ENCODE measurements at regions not wholly inside any gene's neighbourhood (a gene's known extent, or its start where the extent isn't known, plus 50 kb on each side); places are given as distances from the start of the nearest gene placed in this dataset.
"Not testable (repeated sequence)": the region's sequence is repeated elsewhere in the genome, so short reads cannot be mapped to it uniquely, and the experiment has no call there.

DNA sequence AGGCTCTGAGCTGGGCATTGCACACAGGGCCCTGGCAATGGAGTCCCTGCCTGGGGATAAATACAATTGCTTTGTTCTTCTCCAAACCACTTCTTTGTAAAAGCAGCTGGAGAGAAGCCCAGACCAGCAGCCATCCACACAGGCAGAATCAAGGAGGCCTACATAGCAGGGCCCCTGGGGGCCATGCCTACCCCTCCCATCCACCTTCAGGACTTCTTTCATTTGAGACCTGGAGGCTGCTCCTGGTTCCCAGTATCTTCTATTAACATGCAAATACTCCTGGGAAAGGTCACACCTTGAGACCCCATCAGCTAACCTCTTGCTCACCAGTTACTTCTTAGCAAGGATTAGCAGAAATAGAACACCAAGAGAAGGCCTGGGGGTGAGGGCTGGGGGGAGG, 511.1 kb downstream of the SOX6 start:
- DNase-seq (ENCODE audit: low read depth), result no peak

DNA sequence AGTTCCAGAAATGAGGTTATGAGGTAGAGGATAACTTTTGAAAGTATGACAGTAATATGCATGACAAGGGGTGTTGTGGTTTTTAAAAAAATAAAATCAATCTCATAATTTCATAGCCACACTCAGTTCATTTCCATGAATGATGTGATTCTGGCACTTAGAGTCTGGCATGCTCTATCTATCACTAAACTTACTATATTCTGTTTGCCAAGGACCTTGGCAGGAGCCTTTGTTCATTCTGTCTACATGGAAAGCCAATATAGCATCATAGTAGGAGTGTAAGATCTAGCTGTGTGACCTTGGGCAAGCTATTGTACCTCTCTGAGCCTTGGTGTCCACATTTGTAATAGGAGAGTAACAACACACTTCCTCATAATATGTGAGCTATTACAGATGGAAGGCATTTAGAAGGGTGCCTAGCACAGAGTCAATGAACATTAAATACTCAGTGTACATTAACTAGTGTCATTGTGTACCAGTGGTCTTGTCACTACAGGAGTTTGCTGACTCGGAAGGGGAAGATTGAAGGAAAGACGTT, 507.6 kb downstream of the SOX6 start:
- no peak for DNase-seq (ENCODE audit: low read depth)

DNA sequence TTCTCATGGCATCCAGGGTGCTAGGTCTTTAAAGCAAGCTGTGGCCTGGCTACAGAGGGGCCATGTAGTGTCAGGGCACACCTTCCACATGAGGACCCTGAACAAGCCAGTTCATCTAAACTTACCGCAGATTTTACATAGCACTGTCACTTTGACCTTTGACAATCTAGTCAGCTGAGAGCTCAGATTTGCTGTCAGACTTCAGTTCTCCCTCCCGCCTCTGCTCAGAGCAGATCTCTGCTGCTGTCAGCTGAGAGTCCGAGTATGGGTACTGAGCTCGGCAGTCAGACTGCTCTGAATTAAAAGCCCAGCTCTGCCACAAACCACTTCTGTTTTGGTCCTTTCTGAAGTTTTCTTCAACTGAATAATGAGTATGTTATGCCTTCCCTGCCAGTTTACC, 507.1 kb downstream of the SOX6 start:
- DNase-seq (ENCODE audit: low read depth), result no peak

DNA sequence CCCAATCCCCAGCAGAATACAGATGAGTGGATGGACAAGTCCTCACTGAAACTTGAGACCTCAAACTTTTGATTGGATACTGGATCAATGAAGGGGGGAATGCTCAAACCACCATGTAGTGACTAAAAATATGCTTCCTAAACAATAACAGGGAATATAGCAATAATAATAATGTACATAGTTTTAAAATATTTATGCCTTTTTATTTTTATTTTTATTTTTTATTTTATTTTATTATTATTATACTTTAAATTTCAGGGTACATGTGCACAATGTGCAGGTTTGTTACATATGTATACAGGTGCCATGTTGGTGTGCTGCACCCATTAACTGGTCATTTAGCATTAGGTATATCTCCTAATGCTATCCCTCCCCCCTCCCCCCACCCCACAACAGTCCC, 506.0 kb downstream of the SOX6 start:
- not testable (repeated sequence) for DNase-seq (ENCODE audit: low read depth)

DNA sequence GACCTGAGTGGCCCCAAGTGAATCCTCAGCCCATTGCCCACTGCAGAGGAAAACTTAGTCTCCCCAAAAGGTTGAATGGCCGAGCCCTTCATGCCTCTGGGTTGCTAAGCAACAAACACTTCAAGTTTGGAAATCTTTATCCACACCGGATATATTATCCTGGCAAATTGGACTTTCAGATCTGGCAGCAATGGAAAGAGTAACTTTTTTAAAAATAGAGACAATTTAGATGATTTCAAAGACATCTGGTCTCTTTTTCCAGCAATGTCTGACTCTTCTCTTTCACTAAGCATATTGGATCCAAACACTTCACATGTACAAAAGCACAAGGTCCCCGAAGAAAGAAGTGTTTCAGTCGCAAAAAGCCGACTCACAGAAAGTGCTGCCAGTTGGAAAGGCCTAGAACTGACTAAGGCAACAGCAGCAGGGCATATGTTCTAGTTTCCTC, 505.3 kb downstream of the SOX6 start:
- no peak for DNase-seq (ENCODE audit: low read depth)

DNA sequence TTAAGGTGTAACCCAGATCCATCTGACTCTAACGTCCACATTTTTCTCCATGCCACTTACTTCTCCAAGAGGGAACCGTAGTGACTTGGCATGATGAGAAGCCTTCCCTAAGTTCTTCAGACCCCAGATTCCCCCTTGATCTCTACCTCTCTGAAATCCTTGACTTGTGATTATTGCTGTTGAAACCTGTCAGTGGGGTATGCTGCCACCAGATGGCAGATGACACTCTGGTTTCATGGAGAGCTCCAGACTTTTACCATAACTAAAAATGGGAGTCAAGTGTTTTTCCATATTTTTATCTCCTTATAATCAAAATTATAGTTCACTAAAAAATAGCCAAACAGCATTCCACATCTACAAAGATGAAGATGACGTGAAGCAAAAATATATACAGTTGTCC, 504.2 kb downstream of the SOX6 start:
- DNase-seq (ENCODE audit: low read depth), result no peak

DNA sequence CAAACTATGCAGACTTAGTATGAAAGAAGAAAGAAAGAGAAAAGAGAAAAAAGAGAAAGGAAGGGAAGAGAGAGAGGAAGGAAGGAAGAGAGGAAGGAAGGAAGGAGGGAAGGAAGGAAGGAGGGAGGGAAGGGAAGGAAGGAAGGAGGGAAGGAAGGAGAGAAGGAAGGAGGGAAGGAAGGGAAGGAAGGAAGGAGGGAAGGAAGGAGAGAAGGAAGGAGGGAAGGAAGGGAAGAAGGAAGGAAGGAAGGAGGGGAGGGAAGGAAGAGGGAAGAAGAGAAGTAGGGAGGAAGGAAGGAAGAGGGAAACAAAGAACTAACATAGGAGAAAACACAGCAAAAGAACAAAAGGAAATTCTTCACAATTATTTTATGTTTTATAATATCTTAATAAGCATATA, 502.1 kb downstream of the SOX6 start:
- DNase-seq (ENCODE audit: low read depth), result no peak

DNA sequence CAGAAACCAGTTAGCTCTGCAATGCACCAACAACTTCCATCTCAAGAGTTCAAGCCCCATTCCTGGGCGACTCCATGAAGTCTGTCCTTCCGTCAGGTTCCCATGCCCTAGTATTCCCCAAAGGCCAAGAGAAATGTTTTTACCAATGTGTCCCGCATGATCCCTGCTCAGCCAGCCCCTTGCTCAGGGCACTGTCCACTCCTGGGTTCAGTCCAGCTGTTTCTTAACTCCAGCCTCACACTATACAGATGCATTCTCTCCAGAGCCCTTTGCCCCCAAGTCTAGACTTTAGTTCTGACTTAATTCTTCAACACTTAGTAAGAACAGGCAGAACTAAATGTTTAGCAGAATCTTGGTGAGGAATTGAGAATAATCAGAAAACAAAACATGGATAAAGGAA, 497.5 kb downstream of the SOX6 start:
- DNase-seq (ENCODE audit: low read depth), result no peak

DNA sequence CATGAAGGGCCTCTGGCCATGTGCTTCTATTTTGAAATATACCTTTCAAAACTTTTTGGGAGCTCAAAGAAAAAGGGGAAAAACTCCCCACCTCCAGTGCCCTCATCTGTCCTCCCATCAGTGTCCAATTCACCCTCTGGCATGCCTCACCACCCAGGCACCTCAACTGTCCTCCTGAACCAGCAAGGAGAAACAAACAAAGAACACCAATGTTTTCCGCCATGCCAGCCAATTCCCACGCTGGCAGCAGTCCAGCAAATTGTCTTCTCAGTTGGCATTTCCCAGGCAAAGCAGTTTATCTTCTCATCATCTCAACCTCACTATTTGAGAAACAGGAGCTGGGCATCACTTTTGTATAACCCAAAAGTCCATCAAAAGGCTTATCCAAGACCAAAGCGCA, 496.9 kb downstream of the SOX6 start:
- no peak for DNase-seq (ENCODE audit: low read depth)

DNA sequence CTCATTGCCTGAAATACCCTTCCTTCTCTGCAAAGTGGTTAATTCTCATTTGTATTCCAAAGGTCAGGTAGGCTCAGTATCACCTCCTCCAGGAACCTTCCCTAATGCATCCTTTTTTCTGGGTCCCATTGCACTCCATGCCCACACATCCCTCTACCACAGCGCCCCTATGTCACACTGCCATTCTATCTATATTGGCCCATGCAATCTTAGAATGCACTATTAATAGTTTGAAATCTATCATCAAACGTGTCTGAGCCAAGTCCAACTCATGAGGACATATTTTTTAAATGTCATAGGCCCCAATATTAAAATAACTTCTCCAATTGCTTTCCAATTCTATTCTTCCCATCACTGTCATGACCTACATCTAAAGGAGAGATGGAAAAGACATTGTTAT, 495.1 kb downstream of the SOX6 start:
- DNase-seq (ENCODE audit: low read depth), result no peak

DNA sequence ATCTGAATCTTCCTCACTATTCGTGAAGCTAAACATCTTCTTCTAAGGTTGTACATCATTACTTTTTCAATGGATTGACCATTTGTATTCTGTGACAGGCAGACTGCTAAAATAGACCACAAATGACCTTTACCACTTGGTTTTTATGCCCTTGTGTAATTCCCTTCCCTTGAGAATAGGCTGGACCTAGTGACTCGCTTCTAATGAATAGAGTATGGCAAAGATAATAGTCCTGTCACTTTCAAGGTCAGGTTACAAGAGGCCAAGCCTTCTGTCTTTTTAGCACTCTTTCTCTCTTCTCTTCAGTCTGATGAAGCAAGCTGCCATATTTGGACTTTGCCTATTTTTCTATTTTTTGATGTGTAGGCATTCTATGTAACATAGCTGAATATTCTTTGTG, 492.9 kb downstream of the SOX6 start:
- no peak for DNase-seq (ENCODE audit: low read depth)

DNA sequence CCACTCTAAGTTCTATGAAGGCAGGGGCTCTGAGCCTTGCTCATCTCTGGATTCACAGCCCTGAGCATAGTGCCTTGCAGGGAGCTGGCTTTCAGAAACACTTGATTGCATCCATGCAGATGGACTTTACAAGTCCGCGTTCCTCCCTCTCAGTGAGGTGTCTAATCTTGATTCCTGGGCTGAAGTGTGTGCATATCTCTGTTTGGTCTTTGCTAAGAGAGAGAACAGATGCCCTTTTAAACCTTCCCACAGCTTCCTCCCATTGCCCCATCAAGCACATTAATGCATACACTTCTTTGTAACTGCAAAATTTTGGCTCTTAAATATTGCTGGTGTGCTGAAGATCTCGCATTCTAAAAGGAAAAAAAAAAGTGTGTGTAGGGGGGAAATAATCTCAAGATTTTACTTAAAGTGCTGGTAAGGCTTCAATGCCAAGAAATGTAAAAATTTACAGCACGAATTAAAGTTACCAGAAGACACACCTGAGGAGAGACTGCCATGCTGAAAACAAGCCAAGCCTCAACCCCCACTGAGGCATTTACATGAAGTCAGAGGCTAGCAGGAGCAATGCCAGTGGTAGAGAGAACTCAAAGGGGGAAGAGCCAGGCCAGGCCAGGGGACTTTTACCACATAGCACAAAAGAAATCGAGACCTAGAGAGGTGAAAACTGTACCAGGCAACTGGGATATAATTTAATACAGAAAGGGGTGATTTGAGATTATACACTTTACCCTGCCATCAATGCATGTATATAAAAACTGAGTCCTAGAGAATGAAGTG, 492.1 kb downstream of the SOX6 start:
- no peak for DNase-seq (ENCODE audit: low read depth)

DNA sequence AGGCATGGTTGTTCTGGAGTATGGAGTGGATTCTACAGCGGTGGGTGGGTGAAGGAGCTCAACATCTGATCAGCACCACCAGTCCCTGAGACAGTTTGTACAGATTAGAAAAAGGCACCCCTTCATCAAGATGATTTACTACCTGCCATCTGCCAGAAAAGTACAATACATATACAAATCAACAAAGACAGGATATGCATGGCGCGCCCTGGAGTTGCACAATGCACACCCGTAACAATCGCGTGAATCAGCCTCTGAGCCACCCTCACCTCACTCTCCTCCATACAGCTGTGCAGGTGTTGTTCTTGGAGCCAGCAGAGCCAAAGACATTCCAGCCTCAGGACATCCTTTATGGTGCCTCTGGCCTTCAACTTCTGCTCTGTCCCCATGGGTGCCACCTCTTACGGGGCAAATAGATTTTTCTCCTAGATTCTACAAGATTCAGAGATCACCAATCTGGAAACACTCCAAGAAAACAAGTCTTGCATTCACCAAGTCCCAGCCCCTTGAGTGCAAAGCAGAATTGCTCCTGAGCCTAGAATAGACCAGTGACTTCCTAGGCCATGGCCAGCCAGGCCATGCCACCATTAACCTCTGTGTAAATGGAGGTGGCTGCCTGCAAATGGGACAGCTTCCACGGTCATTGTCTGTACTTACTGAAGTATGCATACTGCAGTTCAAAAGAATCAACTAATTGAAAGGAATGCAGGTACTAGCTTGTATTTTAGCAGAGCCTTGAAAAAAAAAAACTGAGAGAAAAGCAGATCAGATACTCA, 490.9 kb downstream of the SOX6 start:
- DNase-seq (ENCODE audit: low read depth), result no peak

DNA sequence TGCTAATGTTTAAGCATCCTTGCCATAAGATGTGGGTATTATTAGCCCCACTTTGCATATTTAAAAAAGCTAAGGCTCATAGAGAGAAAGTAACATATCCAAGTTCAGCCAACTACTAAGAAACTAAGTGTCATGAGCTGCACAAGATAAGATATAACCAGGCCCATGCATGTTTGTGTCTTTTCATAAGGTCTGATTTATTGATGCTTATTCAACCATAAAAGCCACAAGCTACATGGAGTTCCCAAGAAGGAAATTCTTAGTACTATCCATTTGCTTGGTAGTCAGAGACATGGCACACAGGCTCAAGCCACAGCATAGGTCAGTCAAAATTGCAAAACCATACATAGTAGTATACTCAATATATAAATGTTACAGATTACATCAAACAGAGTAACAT, 488.5 kb downstream of the SOX6 start:
- no peak for DNase-seq (ENCODE audit: low read depth)

DNA sequence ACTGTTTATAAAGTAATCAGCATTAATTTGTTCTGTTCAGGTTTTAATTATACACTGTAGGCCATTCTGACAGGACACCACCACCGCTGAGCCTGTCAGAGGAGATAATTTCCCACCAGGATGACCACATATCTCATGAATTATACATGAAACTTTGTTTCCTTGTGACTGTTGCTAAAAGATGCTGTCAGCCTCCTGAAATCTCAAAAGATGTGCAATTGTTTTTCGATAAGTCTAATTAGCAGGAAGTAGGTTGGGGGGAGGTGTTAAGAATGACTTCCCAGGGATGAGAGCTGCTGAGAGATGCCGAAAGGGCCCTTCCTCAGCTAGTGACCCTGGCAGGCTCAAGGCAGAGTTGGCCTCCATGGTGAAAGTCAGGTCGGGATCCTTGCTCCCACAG, 485.4 kb downstream of the SOX6 start:
- DNase-seq (ENCODE audit: low read depth), result no peak

DNA sequence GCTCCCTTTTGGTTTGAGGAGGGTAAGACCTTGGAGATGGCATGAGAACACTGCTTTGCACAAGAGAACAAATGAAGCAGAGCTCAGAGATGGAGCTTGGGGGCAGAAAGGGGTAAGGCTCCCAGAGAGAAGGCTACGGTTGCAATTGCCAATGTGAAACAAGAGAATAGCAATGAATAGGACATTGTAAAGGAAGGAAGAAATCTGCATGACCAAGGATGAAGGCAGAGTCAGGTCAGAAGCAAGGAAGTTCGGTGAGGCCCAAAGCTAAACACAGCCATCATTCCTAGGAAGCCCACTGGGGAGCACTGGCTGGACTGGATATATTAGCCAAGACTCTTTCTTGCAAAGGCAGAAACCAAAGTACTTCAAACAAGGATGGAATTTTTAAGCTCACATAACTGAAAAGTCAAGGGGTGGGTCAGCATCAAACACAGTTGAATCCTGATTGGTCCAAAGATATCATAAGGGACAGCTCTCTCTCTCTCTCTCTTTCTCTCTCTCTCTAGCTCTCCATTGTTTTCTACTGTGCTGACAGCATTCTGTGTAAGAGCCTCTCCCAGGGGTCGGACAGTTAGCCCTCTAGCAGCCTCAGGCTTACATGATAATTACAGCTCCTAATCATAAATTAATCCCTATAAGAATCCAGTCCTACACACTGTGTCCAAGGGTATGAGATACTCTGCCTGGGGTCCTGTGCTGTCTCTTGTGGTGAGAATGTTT, 484.3 kb downstream of the SOX6 start:
- no peak for DNase-seq (ENCODE audit: low read depth)

DNA sequence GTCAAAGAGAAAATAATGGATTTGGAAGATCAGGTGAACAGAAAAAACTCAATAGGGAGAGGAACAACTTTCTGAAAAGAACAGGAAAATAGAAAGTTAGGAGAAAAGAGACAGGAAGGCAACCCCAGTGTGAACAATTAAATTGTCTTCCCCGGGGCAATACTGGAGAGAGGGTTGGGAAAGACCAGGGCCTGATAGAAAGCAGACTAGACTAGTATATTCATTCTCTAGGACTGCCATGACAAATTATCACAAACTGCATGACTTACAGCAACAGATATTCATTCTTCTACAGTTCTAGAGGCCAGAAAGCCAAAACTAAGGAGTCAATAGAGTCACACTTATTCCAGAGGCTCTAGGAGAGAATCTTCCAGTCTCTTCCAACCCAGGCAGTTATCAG, 482.8 kb downstream of the SOX6 start:
- DNase-seq (ENCODE audit: low read depth), result no peak

DNA sequence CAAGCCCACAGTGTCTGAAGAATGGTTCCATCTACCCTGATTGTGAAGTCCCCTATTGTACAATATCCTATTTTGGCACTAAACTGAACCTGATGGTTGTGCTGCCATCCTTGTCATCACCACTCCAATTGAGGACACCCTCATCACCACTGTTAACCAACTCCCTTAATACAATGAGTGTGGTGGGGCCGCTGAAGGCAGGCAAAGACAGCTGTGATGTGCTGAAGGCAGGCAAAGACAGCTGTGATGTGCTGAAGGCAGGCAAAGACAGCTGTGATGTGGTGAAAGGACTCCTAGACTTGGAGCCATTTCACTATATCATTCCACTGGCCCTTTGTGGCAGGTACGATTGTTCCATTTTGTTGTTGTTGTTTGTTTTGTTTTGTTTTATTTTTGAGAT, 481.6 kb downstream of the SOX6 start:
- no peak for DNase-seq (ENCODE audit: low read depth)

DNA sequence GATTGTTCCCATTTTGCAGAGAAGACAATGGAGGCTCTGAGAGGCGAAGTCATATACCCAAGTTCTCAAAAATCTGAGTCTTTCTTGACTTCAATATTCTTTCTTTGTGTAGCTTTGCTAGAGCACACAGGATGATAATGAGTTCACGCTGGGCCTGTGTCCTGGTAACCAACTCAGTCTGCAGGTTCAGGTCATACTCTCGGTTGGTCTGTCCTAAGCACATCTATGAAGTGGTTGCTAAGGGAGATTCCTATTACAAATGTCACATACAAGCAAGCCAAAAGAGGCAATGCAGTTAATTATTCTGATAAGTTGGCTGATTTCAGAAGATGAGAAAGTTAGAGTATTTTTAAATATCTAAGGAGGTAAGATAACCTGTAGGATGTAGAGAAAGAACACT, 481.0 kb downstream of the SOX6 start:
- no peak for DNase-seq (ENCODE audit: low read depth)

DNA sequence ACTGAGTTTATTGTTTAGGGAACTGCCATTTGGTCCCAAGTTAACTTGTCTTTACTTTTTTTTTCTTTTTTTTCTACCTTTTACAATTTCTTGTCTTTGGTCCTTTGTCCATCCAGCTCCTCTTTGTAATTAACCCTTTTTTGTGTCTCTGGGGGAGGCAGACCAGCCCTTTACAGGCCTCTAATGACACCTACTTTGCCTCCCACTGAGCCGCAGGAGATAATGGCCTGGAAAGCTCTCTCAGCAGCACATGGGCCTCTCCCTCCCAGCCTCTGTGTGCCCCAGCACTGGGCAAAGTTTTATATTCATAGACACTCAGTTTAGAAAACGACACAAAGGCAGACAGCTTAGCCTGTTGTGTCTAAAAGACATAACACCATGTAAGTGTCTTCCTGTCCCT, 480.4 kb downstream of the SOX6 start:
- DNase-seq (ENCODE audit: low read depth), result no peak

DNA sequence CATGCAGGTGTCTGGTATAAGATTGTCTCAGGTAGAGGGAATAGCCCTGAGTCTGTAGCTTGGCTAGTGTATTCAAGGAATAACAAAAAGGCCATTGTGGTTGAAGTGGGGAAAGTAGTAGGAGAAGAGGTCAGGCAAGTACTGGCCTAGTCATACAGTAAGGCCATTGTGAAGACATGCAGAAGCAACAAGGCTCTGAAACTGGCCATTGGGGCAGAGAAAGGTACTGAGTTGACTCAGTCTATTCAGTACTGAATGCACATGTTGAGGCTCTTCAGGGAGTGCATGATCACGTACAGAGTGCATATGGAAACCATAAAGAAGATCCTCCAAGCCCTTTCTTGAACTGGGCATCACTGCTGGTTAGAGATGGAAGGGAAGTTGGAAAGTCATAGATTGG, 477.6 kb downstream of the SOX6 start:
- no peak for DNase-seq (ENCODE audit: low read depth)

DNA sequence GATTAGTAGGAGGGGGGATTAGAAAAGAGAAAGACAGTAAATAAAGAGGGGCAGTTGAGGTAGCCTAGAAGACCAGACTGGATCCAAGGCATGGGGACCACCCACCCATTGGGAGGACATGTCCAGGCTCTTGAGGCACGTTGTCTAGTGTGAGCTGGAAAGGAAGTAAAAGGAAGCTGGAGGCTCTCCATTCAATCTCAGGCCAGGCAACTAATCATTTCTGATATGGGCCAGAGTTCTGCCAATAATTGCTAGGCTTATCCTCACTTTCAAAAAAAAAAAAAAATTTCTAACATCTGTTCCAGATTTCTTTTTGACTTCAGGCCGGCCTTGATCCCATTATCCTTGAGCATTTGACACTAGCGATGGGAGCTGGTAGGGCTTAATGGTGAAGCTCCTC, 476.1 kb downstream of the SOX6 start:
- no peak for DNase-seq (ENCODE audit: low read depth)

Measured in GM04503 (cell line).